OCI-LY7 (cell line): ENCODE measurements at regions not wholly inside any gene's neighbourhood (a gene's known extent, or its start where the extent isn't known, plus 50 kb on each side); places are given as distances from the start of the nearest gene placed in this dataset.

Experiments
- CTCF ChIP-seq: fragments of 200-600 bp; sonication (generic); conservative IDR thresholded peaks from 2 replicates; pipeline ENCODE4 v1.5.1; 2014; ENCODE audit warnings: mild to moderate bottlenecking, antibody characterized with exemption, low read length, moderate library complexity, mixed read lengths
- EZH2phosphoT487 ChIP-seq: fragments of 200-600 bp; sonication (generic); IDR thresholded peaks from 2 replicates; pipeline ENCODE4 v1.6.1; 2018; ENCODE audit warnings: low read depth, borderline replicate concordance, mild to moderate bottlenecking, mixed run types, antibody characterized with exemption, low read length, moderate library complexity, mixed read lengths

DNA sequence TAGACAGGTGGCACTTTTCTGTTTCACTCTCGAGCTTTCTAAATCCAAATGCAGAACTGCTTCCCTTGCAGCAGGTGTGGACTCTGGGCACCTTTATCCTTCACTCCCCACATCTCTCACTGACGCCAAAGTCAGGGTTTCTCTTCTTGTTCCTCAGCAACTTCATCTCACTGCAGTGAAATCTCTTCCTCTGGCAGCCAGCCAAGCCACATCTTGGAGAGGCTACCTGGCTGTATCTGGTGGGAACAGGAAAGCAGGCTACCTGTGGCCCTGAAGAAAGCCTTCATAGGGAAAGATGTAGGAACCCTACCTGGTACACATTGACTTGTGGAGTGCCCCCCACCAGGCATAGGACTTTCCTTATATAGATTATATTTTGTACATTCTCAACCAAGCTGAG, 159.1 kb downstream of the UTP18 start:
- TF ChIP-seq CTCF, result no peak
- TF ChIP-seq EZH2phosphoT487, result no peak
